Body of pancreas (tissue), 4 donors: ENCODE measurements at regions not wholly inside any gene's neighbourhood (a gene's known extent, or its start where the extent isn't known, plus 50 kb on each side); places are given as distances from the start of the nearest gene placed in this dataset.

Experiments used
- ATAC-seq: fragments of 150-250 bp; one replicate; pipeline ENCODE4 v1.9.1; 2016
- DNase-seq, 4 donors: peaks; one replicate each; pipeline ENCODE4 v3.0.0-alpha.2; 2019
- H3K27ac ChIP-seq, 4 donors: fragments of 200-600 bp; sonication (generic); 1 replicate in 3 of 4; 2 replicates in 1 of 4; pipeline versions ENCODE4 v1.5.1 to v1.6.1; 2016 to 2019; ENCODE audit warnings: mild to moderate bottlenecking in 1 of 4, mixed read lengths in 1 of 4, moderate library complexity in 1 of 4
- H3K27me3 ChIP-seq, 2 donors: fragments of 200-600 bp; sonication (generic); one replicate each; pipeline ENCODE4 v1.6.0; 2016; ENCODE audit warnings: mild to moderate bottlenecking in 1 of 2
- H3K36me3 ChIP-seq, 2 donors: fragments of 200-600 bp; sonication (generic); replicated peaks in 1 of 2; 2 replicates each; pipeline ENCODE4 v1.5.1; 2016; ENCODE audit warnings: low read depth in 2 of 2; ENCODE audit not compliant: insufficient read depth in 1 of 2
- H3K4me1 ChIP-seq: fragments of 200-600 bp; sonication (generic); one replicate; pipeline ENCODE4 v1.6.0; 2016
- H3K4me3 ChIP-seq, 2 donors: fragments of 200-600 bp; sonication (generic); 1 replicate in 1 of 2; 2 replicates in 1 of 2; pipeline ENCODE4 v1.5.1; 2016 to 2019
- H3K9me3 ChIP-seq, 3 donors: fragments of 200-600 bp; sonication (generic); 1 replicate in 2 of 3; 2 replicates in 1 of 3; pipeline ENCODE4 v1.5.1; 2016
- POLR2A ChIP-seq, 3 donors: fragments of 450-650 bp; IDR thresholded peaks; one replicate each; pipeline ENCODE4 v1.6.1; 2016; ENCODE audit warnings: antibody characterized with exemption in 3 of 3, mild to moderate bottlenecking in 2 of 3
- WGBS, 2 donors: methylation state at CpG; one replicate each; pipeline ENCODE4 v1.1.5; 2017; 5-methylcytosine and 5-hydroxymethylcytosine counted together
- intact Hi-C: fragments of 100-400 bp; cut with DNase I; formaldehyde crosslinking; loops from one replicate; pipeline ENCODE4 v1.15.1; 2023
- TF ChIP-seq, protein P1 (sequence below), 7 experiments: fragments of 450-650 bp in 4 of 7; fragments of 200-600 bp in 3 of 7; sonication (generic) in 3 of 7; IDR thresholded peaks; one replicate each; pipeline ENCODE4 v1.5.1; 2016 to 2019; ENCODE audit warnings: antibody characterized with exemption in 7 of 7

DNA sequence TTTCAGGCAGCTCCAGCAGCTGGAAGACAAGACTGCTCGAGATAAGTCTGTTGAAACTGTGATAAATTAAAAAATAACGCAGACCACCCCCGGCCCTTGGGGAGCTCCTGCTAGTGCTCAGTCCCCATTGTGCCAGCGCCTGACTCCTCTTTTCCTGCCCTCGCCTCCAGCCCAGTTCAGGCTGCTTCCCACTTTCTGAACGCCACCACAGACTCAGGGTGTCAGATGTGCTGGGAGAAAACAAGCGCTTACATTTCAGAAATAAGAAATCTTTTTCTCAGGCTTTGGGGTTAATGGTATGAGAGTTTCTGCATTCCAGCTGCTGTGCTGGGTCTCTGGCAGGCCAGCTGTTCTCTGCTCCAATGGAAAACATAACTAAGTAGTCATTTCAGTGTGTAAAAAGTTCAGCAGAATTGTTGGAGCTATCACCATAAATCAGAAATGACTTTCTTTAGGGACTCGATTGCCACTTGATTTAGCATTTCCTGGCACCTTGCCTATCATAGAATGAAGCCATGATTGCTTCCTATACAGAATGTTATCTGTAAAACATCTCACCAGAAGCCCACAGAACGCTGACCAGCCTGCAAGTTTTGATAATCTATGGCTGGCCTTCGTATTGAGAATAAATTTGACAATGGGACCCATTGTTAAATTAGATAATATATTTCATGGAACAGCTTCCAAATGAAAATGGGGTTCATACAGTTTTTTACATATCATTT lies 257.0 kb upstream of the ZNF32 start:
- DNase-seq (peak in 2 of 4 donors; percentile 21 to 27), ATAC-seq (no peak)
- H3K27me3 ChIP-seq, result no peaks in the 10 kb centered on the region
- WGBS, 2 donors, result 45 to 52% methylated on average over 9 to 10 of the region's 10 CpGs
- no peaks in the 10 kb centered on the region for H3K4me1 ChIP-seq
- no peaks in the 10 kb centered on the region for H3K9me3 ChIP-seq
- intact Hi-C loops, result no loop called here
- TF ChIP-seq, protein P1, sequence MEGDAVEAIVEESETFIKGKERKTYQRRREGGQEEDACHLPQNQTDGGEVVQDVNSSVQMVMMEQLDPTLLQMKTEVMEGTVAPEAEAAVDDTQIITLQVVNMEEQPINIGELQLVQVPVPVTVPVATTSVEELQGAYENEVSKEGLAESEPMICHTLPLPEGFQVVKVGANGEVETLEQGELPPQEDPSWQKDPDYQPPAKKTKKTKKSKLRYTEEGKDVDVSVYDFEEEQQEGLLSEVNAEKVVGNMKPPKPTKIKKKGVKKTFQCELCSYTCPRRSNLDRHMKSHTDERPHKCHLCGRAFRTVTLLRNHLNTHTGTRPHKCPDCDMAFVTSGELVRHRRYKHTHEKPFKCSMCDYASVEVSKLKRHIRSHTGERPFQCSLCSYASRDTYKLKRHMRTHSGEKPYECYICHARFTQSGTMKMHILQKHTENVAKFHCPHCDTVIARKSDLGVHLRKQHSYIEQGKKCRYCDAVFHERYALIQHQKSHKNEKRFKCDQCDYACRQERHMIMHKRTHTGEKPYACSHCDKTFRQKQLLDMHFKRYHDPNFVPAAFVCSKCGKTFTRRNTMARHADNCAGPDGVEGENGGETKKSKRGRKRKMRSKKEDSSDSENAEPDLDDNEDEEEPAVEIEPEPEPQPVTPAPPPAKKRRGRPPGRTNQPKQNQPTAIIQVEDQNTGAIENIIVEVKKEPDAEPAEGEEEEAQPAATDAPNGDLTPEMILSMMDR (IDR thresholded peaks at IDR 0.05), result no peak
- no peak for TF ChIP-seq POLR2A (IDR thresholded peaks at IDR 0.05)
- H3K4me3 ChIP-seq, result no peak overlapping the region
- no peak overlapping the region for H3K27ac ChIP-seq
- no peaks in the 10 kb centered on the region for H3K36me3 ChIP-seq

DNA sequence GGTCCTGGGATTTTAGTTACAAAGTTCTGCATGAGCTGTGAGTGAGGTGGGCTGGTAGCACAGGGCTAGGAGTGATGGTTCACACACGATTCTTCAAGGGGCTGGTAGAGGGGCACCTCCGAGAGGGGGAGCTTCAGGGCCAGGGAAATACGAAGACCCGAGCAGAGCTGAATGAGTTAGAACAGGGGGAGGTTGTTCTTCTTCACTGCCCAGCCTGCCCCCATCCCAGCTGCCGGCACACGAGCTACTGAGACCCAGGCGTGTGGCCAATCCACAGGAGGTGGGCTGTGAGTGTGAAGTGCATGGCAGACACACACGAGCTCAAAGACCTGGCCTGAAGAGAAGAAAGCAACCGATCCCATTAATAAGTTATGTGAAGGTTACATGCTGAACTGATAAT lies 256.2 kb upstream of the ZNF32 start:
- no peak for ATAC-seq
- DNase-seq, result no peak
- intact Hi-C loops, result no loop called here
- TF ChIP-seq, protein P1 (IDR thresholded peaks at IDR 0.05), result no peak
- no peak for TF ChIP-seq POLR2A (IDR thresholded peaks at IDR 0.05)
- 72 to 84% methylated on average over 9 of the region's 9 CpGs for WGBS, 2 donors
- Histone ChIP-seq H3K4me1 (no peaks in the 10 kb centered on the region), H3K36me3 (no peaks in the 10 kb centered on the region), H3K27ac (no peak overlapping the region), H3K27me3 (no peaks in the 10 kb centered on the region), H3K4me3 (no peak overlapping the region), H3K9me3 (no peaks in the 10 kb centered on the region)

DNA sequence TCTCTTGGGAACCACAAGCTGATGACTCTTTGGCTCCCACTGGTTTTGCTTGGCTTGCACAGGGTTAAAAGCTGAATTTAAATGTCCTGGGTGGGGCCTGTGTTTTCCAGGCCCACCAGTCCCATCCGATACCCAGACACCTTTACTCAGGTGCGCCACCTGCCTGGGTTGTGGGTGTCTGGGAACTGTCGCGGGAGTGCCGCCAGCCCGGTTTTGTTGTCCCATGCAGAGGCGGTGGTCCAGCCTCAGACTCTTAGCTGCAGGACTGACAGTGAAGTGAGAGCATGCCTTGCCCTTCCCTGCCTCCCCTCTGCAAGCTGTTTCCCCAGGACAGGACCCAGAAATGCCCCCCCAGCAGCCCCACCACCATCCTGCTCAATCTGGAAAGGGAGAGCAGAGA lies 255.6 kb upstream of the ZNF32 start:
- no peak for TF ChIP-seq POLR2A (IDR thresholded peaks at IDR 0.05)
- TF ChIP-seq, protein P1 (IDR thresholded peaks at IDR 0.05), result no peak
- ATAC-seq (no peak), DNase-seq (no peak)
- no peaks in the 10 kb centered on the region for H3K4me1 ChIP-seq
- WGBS, 2 donors, result 78 to 96% methylated on average over 4 to 5 of the region's 7 CpGs
- no peaks in the 10 kb centered on the region for H3K36me3 ChIP-seq
- intact Hi-C loops, result no loop called here
- no peaks in the 10 kb centered on the region for H3K9me3 ChIP-seq
- H3K27me3 ChIP-seq, result no peaks in the 10 kb centered on the region
- no peak overlapping the region for H3K27ac ChIP-seq
- H3K4me3 ChIP-seq, result no peak overlapping the region

DNA sequence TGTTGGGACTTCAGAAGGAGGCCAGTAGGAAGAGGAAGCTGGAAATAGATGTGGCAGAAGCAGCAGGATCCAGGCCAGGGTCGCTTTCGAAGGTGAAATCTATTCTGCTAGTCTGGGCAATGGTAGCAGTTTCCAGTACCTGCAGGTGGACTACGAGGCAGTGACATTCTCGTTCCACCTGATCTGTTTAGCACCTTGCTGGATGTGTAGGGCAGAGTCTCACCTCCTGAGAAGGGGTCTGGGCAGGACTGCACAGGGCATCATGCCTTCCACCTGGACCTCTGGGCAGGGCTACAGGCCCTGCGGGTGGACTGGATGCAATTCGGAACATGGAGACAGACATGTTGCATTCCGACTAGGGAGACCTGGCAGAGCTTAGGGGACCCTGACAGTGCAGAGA lies 254.8 kb upstream of the ZNF32 start:
- no peak overlapping the region for H3K27ac ChIP-seq
- no peak overlapping the region for H3K4me3 ChIP-seq
- no peaks in the 10 kb centered on the region for H3K4me1 ChIP-seq
- DNase-seq (no peak), ATAC-seq (no peak)
- H3K27me3 ChIP-seq, result no peaks in the 10 kb centered on the region
- TF ChIP-seq POLR2A (IDR thresholded peaks at IDR 0.05), result no peak
- TF ChIP-seq, protein P1 (IDR thresholded peaks at IDR 0.05), result no peak
- WGBS, 2 donors, result 69 to 77% methylated on average over 4 to 7 of the region's 7 CpGs
- intact Hi-C loops, result no loop called here
- H3K36me3 ChIP-seq, result no peaks in the 10 kb centered on the region
- H3K9me3 ChIP-seq, result no peaks in the 10 kb centered on the region

DNA sequence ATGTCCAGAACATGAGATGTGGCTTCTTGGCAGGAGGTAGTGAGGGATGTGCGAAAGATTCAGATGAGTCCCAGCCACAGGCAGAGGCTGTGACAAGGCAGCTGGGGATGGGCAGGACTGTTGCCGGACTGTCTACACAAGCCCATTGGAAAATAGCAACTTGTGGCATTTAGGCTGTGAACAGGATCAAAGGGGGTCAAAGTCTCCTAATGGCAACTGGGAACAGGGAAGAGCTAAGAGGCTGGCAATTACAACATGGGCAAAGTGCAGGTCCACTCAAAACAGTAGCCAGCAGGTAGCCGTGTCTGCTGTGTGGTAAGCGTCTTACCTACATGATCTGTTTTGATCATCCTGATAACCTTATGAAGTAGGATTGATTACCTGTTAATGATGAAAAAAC lies 254.2 kb upstream of the ZNF32 start:
- WGBS, 2 donors, result 92 to 97% methylated on average over 4 of the region's 4 CpGs
- Histone ChIP-seq H3K27me3 (no peaks in the 10 kb centered on the region), H3K36me3 (no peaks in the 10 kb centered on the region), H3K9me3 (no peaks in the 10 kb centered on the region), H3K4me3 (no peak overlapping the region), H3K27ac (no peak overlapping the region), H3K4me1 (no peaks in the 10 kb centered on the region)
- intact Hi-C loops, result no loop called here
- DNase-seq (no peak), ATAC-seq (no peak)
- TF ChIP-seq, protein P1 (IDR thresholded peaks at IDR 0.05), result no peak
- TF ChIP-seq POLR2A (IDR thresholded peaks at IDR 0.05), result no peak
